ENCODE measurements at regions not wholly inside any gene's neighbourhood (a gene's known extent, or its start where the extent isn't known, plus 50 kb on each side); places are given as distances from the start of the nearest gene placed in this dataset.

- Histone ChIP-seq H2AFZ (ENCODE audit: low read depth, low read length) (no peak overlapping the region), H3K9me2 (ENCODE audit: insufficient read depth, low read length) (no peaks in the 10 kb centered on the region), H3K36me3 (ENCODE audit: insufficient read depth, low read length) (no peaks in the 10 kb centered on the region), H3K27ac (ENCODE audit: low read length) (no peak overlapping the region), H3K4me3 (ENCODE audit: low read length) (no peak overlapping the region), H3K79me2 (replicated peaks; ENCODE audit: insufficient read depth, low read length) (no peaks in the 10 kb centered on the region), H4K20me1 (ENCODE audit: insufficient read depth) (no peaks in the 10 kb centered on the region), H3K4me2 (ENCODE audit: low read length) (no peak overlapping the region), H3K9me3 (ENCODE audit: low read length) (no peaks in the 10 kb centered on the region), H3F3A (ENCODE audit: insufficient read depth, low read length, poor library complexity, severe bottlenecking) (no peaks in the 10 kb centered on the region), H3K27me3 (ENCODE audit: insufficient read depth, low read depth, low read length) (no peaks in the 10 kb centered on the region), H3K9ac (ENCODE audit: low read length) (no peak overlapping the region)
- no peak for TF ChIP-seq MXI1 (conservative IDR thresholded peaks at IDR 0.05; ENCODE audit: poor library complexity, severe bottlenecking)
- no peak for TF ChIP-seq POLR2AphosphoS5 (IDR thresholded peaks at IDR 0.05)
- TF ChIP-seq EP300 (conservative IDR thresholded peaks at IDR 0.05; ENCODE audit: poor library complexity, severe bottlenecking) = no peak
- TF ChIP-seq RAD21 (conservative IDR thresholded peaks at IDR 0.05) = no peak
- no peak for TF ChIP-seq CTCF (IDR thresholded peaks at IDR 0.05; ENCODE audit: poor library complexity, severe bottlenecking)
- no peak for TF ChIP-seq REST (IDR thresholded peaks at IDR 0.05; ENCODE audit: borderline replicate concordance)
- TF ChIP-seq SMC3 (conservative IDR thresholded peaks at IDR 0.05; ENCODE audit: poor library complexity) = no peak
- no peak for TF ChIP-seq EZH2 (IDR thresholded peaks at IDR 0.05; ENCODE audit: borderline replicate concordance, insufficient read depth, low read length, poor library complexity, severe bottlenecking)
- no peak for TF ChIP-seq TAF1 (IDR thresholded peaks at IDR 0.05; ENCODE audit: low read depth)
These were observed 597.7 kb upstream of the CADM1 start for GRCh38 chr11:116101902-116102301.

DNA sequence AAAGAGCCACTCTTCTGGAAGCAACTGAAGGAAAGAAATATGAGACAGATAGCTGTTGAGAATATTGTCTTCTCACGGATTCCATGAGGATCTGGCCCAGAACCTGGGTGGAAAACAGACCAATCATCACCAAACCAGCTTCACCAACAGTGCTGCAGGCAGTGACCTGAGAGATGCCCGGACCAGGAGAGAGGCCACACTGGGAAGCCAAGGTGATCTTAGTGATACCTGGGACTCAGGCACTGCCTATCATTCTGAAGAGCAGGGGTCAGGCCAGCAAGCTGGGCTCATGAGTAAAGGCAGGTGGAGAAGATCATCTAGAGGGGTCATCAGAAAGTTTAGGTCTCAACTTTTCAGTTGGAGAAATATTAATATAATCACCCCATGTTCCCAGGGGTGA lies 595.8 kb upstream of the CADM1 start:
- no peak overlapping the region for H3K4me2 ChIP-seq (ENCODE audit: low read length)
- no peaks in the 10 kb centered on the region for H3K27me3 ChIP-seq (ENCODE audit: insufficient read depth, low read depth, low read length)
- H3K9ac ChIP-seq (ENCODE audit: low read length) = no peak overlapping the region
- no peaks in the 10 kb centered on the region for H3K9me2 ChIP-seq (ENCODE audit: insufficient read depth, low read length)
- H3K36me3 ChIP-seq (ENCODE audit: insufficient read depth, low read length) = no peaks in the 10 kb centered on the region
- TF ChIP-seq SMC3 (conservative IDR thresholded peaks at IDR 0.05; ENCODE audit: poor library complexity) (no peak), EZH2 (IDR thresholded peaks at IDR 0.05; ENCODE audit: borderline replicate concordance, insufficient read depth, low read length, poor library complexity, severe bottlenecking) (no peak), MXI1 (conservative IDR thresholded peaks at IDR 0.05; ENCODE audit: poor library complexity, severe bottlenecking) (no peak)
- no peak overlapping the region for H2AFZ ChIP-seq (ENCODE audit: low read depth, low read length)
- no peaks in the 10 kb centered on the region for H3K9me3 ChIP-seq (ENCODE audit: low read length)
- no peaks in the 10 kb centered on the region for H3F3A ChIP-seq (ENCODE audit: insufficient read depth, low read length, poor library complexity, severe bottlenecking)
- no peaks in the 10 kb centered on the region for H3K79me2 ChIP-seq (replicated peaks; ENCODE audit: insufficient read depth, low read length)
- H3K4me3 ChIP-seq (ENCODE audit: low read length) = no peak overlapping the region
- H3K27ac ChIP-seq (ENCODE audit: low read length) = no peak overlapping the region
- H4K20me1 ChIP-seq (ENCODE audit: insufficient read depth) = no peaks in the 10 kb centered on the region

DNA sequence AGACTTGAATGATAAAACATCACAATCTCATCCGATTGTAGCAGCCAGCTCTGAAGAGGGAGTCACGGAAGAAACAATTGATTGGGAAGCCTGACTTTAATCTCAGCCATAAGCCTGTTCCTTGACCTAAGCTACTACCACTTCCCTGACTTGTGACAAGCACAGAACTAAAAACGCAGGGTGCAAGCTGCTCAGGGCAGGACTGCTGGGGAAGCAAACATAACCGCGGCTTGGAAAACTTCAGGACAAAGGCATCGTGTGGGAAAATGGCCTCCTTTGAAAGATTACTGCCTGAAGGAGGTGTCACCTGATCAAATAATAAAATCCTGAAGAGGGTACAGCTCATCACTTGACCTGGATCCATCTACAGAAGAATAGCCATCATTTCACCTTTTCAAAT lies 595.3 kb upstream of the CADM1 start:
- Histone ChIP-seq H4K20me1 (ENCODE audit: insufficient read depth) (no peaks in the 10 kb centered on the region), H3K27me3 (ENCODE audit: insufficient read depth, low read depth, low read length) (no peaks in the 10 kb centered on the region), H3K9me2 (ENCODE audit: insufficient read depth, low read length) (no peaks in the 10 kb centered on the region), H3K79me2 (replicated peaks; ENCODE audit: insufficient read depth, low read length) (no peaks in the 10 kb centered on the region), H3K36me3 (ENCODE audit: insufficient read depth, low read length) (no peaks in the 10 kb centered on the region), H3F3A (ENCODE audit: insufficient read depth, low read length, poor library complexity, severe bottlenecking) (no peaks in the 10 kb centered on the region), H3K27ac (ENCODE audit: low read length) (no peak overlapping the region), H3K4me3 (ENCODE audit: low read length) (no peak overlapping the region), H3K9me3 (ENCODE audit: low read length) (no peaks in the 10 kb centered on the region), H3K4me2 (ENCODE audit: low read length) (no peak overlapping the region), H2AFZ (ENCODE audit: low read depth, low read length) (no peak overlapping the region), H3K9ac (ENCODE audit: low read length) (no peak overlapping the region)
- TF ChIP-seq POLR2AphosphoS5 (IDR thresholded peaks at IDR 0.05) (no peak), SMC3 (conservative IDR thresholded peaks at IDR 0.05; ENCODE audit: poor library complexity) (no peak), EZH2 (IDR thresholded peaks at IDR 0.05; ENCODE audit: borderline replicate concordance, insufficient read depth, low read length, poor library complexity, severe bottlenecking) (no peak), RAD21 (conservative IDR thresholded peaks at IDR 0.05) (no peak), REST (IDR thresholded peaks at IDR 0.05; ENCODE audit: borderline replicate concordance) (no peak), TAF1 (IDR thresholded peaks at IDR 0.05; ENCODE audit: low read depth) (no peak), EP300 (conservative IDR thresholded peaks at IDR 0.05; ENCODE audit: poor library complexity, severe bottlenecking) (no peak), MXI1 (conservative IDR thresholded peaks at IDR 0.05; ENCODE audit: poor library complexity, severe bottlenecking) (no peak), CTCF (IDR thresholded peaks at IDR 0.05; ENCODE audit: poor library complexity, severe bottlenecking) (no peak)

Measured in neural cell (in vitro differentiated cells).